Endodermal cell (in vitro differentiated cells): ENCODE measurements at regions not wholly inside any gene's neighbourhood (a gene's known extent, or its start where the extent isn't known, plus 50 kb on each side); places are given as distances from the start of the nearest gene placed in this dataset.

Experiments used
- DNase-seq: peaks from one replicate; pipeline ENCODE4 v3.0.0-alpha.2; 2017
- H3K27ac ChIP-seq: 2 replicates; pipeline ENCODE4 v1.5.1; 2013; ENCODE audit warnings: mild to moderate bottlenecking, low read depth, low read length, moderate library complexity
- H3K27me3 ChIP-seq: 2 replicates; pipeline ENCODE4 v1.6.1; 2013; ENCODE audit warnings: mild to moderate bottlenecking, low read length, moderate library complexity; ENCODE audit not compliant: insufficient read depth, control insufficient read depth, poor library complexity, severe bottlenecking
- H3K36me3 ChIP-seq: 2 replicates; pipeline ENCODE4 v1.7.0; 2013; ENCODE audit warnings: mild to moderate bottlenecking, low read length, moderate library complexity; ENCODE audit not compliant: control insufficient read depth, insufficient read depth
- H3K4me1 ChIP-seq: one replicate; pipeline ENCODE4 v1.7.0; 2013; ENCODE audit warnings: low read length; ENCODE audit not compliant: control insufficient read depth, insufficient read depth
- H3K4me3 ChIP-seq: 2 replicates; pipeline ENCODE4 v1.5.1; 2013; ENCODE audit warnings: mild to moderate bottlenecking, low read length, moderate library complexity
- H3K9ac ChIP-seq: 2 replicates; pipeline ENCODE4 v1.6.1; 2013; ENCODE audit warnings: mild to moderate bottlenecking, low read length, moderate library complexity; ENCODE audit not compliant: poor library complexity, severe bottlenecking; ENCODE audit errors: extremely low read depth
- H3K9me3 ChIP-seq: 2 replicates; pipeline ENCODE4 v1.6.1; 2013; ENCODE audit warnings: mild to moderate bottlenecking, low read length, moderate library complexity; ENCODE audit not compliant: control insufficient read depth
- H3K27ac Mint-ChIP-seq: 2 replicates; pipeline ENCODE4 v1.8.0; 2020; ENCODE audit warnings: mixed read lengths
- H3K27me3 Mint-ChIP-seq: 2 replicates; pipeline ENCODE4 v1.8.0; 2021; ENCODE audit warnings: mild to moderate bottlenecking, mixed read lengths; ENCODE audit not compliant: insufficient read depth
- H3K36me3 Mint-ChIP-seq: 2 replicates; pipeline ENCODE4 v1.8.0; 2020; ENCODE audit warnings: low read depth, mixed read lengths
- H3K4me1 Mint-ChIP-seq: 2 replicates; pipeline ENCODE4 v1.8.0; 2020; ENCODE audit warnings: mixed read lengths
- H3K4me3 Mint-ChIP-seq: 2 replicates; pipeline ENCODE4 v1.8.0; 2020; ENCODE audit warnings: mild to moderate bottlenecking, moderate library complexity, mixed read lengths
- H3K9me3 Mint-ChIP-seq: 2 replicates; pipeline ENCODE4 v1.8.0; 2020; ENCODE audit warnings: mild to moderate bottlenecking, mixed read lengths
- WGBS, 2 experiments: methylation state at CpG; one replicate each; pipeline versions ENCODE4 v1.1.5 to v1.1.7; 2013; ENCODE audit warnings: missing lambda C conversion rate in 2 of 2, mixed read lengths in 1 of 2; ENCODE audit not compliant: insufficient coverage in 1 of 2, insufficient read length in 1 of 2; 5-methylcytosine and 5-hydroxymethylcytosine counted together
- TF ChIP-seq, protein P1 (sequence below): fragments of 200-600 bp; sonication (generic); conservative IDR thresholded peaks from 2 replicates; pipeline ENCODE4 v1.5.0; 2021; ENCODE audit warnings: antibody characterized with exemption, mild to moderate bottlenecking

DNA sequence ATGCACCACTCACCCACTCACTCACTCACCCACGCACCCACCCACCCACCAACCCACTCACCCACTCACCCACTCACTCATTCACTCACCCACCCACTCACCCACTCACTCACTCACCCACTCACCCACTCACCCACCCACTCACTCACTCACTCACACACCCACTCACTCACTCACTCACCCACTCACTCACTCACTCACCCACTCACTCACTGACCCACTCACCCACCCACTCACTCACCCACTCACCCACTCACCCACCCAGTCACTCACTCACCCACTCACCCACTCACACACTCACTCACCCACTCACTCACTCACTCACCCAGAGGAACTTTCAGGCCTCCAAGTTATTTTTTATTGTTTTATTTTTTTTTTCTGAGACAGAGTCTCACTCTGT, 93.1 kb upstream of the MKI67 start:
- Histone ChIP-seq H3K27me3 (no peaks in the 10 kb centered on the region), H3K9ac (no peak overlapping the region), H3K27ac (no peak overlapping the region), H3K4me3 (no peak overlapping the region), H3K9me3 (no peaks in the 10 kb centered on the region), H3K36me3 (no peaks in the 10 kb centered on the region), H3K4me1 (peaks cover 14% of the 10 kb centered on the region)
- no peaks in the 10 kb centered on the region for H3K27me3 Mint-ChIP-seq
- H3K4me3 Mint-ChIP-seq: no peak overlapping the region
- TF ChIP-seq, protein P1, sequence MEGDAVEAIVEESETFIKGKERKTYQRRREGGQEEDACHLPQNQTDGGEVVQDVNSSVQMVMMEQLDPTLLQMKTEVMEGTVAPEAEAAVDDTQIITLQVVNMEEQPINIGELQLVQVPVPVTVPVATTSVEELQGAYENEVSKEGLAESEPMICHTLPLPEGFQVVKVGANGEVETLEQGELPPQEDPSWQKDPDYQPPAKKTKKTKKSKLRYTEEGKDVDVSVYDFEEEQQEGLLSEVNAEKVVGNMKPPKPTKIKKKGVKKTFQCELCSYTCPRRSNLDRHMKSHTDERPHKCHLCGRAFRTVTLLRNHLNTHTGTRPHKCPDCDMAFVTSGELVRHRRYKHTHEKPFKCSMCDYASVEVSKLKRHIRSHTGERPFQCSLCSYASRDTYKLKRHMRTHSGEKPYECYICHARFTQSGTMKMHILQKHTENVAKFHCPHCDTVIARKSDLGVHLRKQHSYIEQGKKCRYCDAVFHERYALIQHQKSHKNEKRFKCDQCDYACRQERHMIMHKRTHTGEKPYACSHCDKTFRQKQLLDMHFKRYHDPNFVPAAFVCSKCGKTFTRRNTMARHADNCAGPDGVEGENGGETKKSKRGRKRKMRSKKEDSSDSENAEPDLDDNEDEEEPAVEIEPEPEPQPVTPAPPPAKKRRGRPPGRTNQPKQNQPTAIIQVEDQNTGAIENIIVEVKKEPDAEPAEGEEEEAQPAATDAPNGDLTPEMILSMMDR: no peak
- H3K9me3 Mint-ChIP-seq: no peaks in the 10 kb centered on the region
- H3K27ac Mint-ChIP-seq: no peak overlapping the region
- WGBS, 2 experiments: no CpG with 5 or more reads among the region's 1 CpG
- no peaks in the 10 kb centered on the region for H3K36me3 Mint-ChIP-seq
- no peak for DNase-seq
- peaks cover 15% of the 10 kb centered on the region for H3K4me1 Mint-ChIP-seq

DNA sequence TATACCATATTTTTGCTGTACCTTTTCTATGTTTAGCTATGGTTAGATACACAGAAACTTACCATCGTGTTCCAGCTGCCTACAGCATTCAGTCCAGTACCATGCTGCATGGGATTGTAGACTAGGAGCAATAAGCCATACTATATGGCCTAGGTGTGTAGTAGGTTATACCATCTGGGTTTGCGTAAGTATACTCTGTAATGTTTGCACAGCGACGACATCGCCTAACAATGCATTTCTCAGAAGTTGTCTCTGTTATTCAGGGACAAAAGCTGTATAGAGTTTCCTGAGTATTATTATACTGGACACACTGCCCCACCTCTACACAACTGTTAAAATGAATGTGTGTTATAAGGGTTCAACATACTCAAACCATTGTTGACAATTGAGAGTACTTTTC, 93.8 kb upstream of the MKI67 start:
- Mint-ChIP-seq H3K27ac (no peak overlapping the region), H3K36me3 (no peaks in the 10 kb centered on the region), H3K4me1 (peaks cover 7% of the 10 kb centered on the region), H3K4me3 (no peak overlapping the region), H3K9me3 (no peaks in the 10 kb centered on the region), H3K27me3 (no peaks in the 10 kb centered on the region)
- peaks cover 8% of the 10 kb centered on the region for H3K4me1 ChIP-seq
- H3K27ac ChIP-seq: no peak overlapping the region
- no peak overlapping the region for H3K9ac ChIP-seq
- H3K27me3 ChIP-seq: no peaks in the 10 kb centered on the region
- TF ChIP-seq, protein P1: no peak
- no peak overlapping the region for H3K4me3 ChIP-seq
- no peaks in the 10 kb centered on the region for H3K9me3 ChIP-seq
- H3K36me3 ChIP-seq: no peaks in the 10 kb centered on the region
- no peak for DNase-seq
- WGBS, 2 experiments: 94 to 99% methylated on average over 2 to 5 of the region's 5 CpGs

DNA sequence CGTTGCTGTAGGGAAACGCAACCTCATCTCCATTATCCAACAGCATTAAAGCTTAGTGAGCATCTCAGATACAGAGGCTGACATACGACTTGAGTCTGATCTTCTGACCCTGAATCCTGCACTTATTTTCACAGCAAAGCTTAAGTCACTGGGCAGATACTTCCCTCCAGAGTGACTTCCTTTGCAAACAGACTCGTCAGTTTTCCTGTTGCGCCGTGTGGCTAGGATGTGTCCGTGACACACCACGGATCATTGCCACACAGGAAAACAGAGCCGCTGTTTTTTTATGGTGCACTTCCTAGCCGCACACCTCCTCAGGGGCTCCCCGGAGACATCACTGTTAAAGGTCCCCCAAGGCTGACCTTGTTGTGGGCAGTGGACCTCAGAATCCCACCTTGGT, 94.9 kb upstream of the MKI67 start:
- H3K36me3 Mint-ChIP-seq: no peaks in the 10 kb centered on the region
- Histone ChIP-seq H3K9ac (no peak overlapping the region), H3K4me3 (no peak overlapping the region), H3K27me3 (no peaks in the 10 kb centered on the region), H3K9me3 (no peaks in the 10 kb centered on the region), H3K27ac (no peak overlapping the region), H3K4me1 (no peaks in the 10 kb centered on the region), H3K36me3 (no peaks in the 10 kb centered on the region)
- H3K4me3 Mint-ChIP-seq: no peak overlapping the region
- no peaks in the 10 kb centered on the region for H3K9me3 Mint-ChIP-seq
- no peaks in the 10 kb centered on the region for H3K4me1 Mint-ChIP-seq
- DNase-seq: no peak
- WGBS, 2 experiments: 86 to 89% methylated on average over 9 to 11 of the region's 11 CpGs
- TF ChIP-seq, protein P1: no peak
- no peak overlapping the region for H3K27ac Mint-ChIP-seq
- peaks cover 2% of the 10 kb centered on the region for H3K27me3 Mint-ChIP-seq
